B cell (primary cell): ENCODE measurements at regions not wholly inside any gene's neighbourhood (a gene's known extent, or its start where the extent isn't known, plus 50 kb on each side); places are given as distances from the start of the nearest gene placed in this dataset.

Experiments used
- EZH2 ChIP-seq: IDR thresholded peaks from 2 replicates; pipeline ENCODE4 v1.6.1; 2012; ENCODE audit warnings: borderline replicate concordance, low read depth, mild to moderate bottlenecking, moderate library complexity, low read length; ENCODE audit not compliant: insufficient read depth, poor library complexity, severe bottlenecking
- TF ChIP-seq, protein P1 (sequence below): fragments of 200-600 bp; IDR thresholded peaks from one replicate; pipeline ENCODE4 v1.8.0; 2022; ENCODE audit warnings: antibody characterized with exemption, mild to moderate bottlenecking

DNA sequence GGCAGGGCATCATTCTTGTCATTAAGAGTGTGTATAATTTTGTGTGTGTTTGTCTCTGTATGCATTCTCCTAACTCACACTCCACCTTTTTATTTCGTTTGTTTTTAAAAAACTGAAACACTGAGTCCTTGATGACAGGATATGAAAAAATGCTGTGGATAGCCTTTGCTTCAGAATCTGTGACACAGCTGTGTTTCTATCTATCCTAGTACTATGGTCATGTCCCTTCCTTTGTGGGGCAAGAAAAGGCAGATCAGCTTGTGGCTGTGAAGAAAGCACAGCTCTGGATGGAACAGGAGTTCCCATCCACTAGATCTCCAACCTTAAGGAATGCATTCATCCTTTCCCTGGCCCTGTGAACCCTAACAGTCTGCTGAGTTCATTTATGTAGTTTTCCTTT lies 60.3 kb downstream of the OTOL1 start:
- TF ChIP-seq, protein P1, sequence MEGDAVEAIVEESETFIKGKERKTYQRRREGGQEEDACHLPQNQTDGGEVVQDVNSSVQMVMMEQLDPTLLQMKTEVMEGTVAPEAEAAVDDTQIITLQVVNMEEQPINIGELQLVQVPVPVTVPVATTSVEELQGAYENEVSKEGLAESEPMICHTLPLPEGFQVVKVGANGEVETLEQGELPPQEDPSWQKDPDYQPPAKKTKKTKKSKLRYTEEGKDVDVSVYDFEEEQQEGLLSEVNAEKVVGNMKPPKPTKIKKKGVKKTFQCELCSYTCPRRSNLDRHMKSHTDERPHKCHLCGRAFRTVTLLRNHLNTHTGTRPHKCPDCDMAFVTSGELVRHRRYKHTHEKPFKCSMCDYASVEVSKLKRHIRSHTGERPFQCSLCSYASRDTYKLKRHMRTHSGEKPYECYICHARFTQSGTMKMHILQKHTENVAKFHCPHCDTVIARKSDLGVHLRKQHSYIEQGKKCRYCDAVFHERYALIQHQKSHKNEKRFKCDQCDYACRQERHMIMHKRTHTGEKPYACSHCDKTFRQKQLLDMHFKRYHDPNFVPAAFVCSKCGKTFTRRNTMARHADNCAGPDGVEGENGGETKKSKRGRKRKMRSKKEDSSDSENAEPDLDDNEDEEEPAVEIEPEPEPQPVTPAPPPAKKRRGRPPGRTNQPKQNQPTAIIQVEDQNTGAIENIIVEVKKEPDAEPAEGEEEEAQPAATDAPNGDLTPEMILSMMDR, result no peak
- TF ChIP-seq EZH2, result no peak
